Esophagus muscularis mucosa (tissue), 4 donors: ENCODE measurements at regions not wholly inside any gene's neighbourhood (a gene's known extent, or its start where the extent isn't known, plus 50 kb on each side); places are given as distances from the start of the nearest gene placed in this dataset.

ENCODE experiments used
- DNase-seq: peaks from one replicate; pipeline ENCODE4 v3.0.0-alpha.2; 2017; ENCODE audit errors: extremely low spot score
- H3K27ac ChIP-seq, 4 donors: fragments of 200-600 bp; sonication (generic); replicated peaks in 1 of 4; 1 replicate in 3 of 4; 2 replicates in 1 of 4; pipeline ENCODE4 v1.5.1; 2016 to 2019; ENCODE audit warnings: mild to moderate bottlenecking in 1 of 4
- H3K27me3 ChIP-seq, 4 donors: fragments of 200-600 bp; sonication (generic); one replicate each; pipeline versions ENCODE4 v1.5.1 to v1.6.0; 2016 to 2019
- H3K36me3 ChIP-seq, 4 donors: fragments of 200-600 bp; sonication (generic); one replicate each; pipeline ENCODE4 v1.5.1; 2016 to 2019
- H3K4me1 ChIP-seq, 4 donors: fragments of 200-600 bp; sonication (generic); one replicate each; pipeline ENCODE4 v1.5.1; 2016 to 2019
- H3K4me3 ChIP-seq, 4 donors: fragments of 200-600 bp; sonication (generic); 1 replicate in 2 of 4; 2 replicates in 2 of 4; pipeline ENCODE4 v1.5.1; 2016 to 2019; ENCODE audit warnings: mild to moderate bottlenecking in 4 of 4, moderate library complexity in 1 of 4
- H3K9me3 ChIP-seq, 4 donors: fragments of 200-600 bp; sonication (generic); 1 replicate in 3 of 4; 2 replicates in 1 of 4; pipeline ENCODE4 v1.5.1; 2016 to 2019
- EP300 ChIP-seq: sonication (generic); formaldehyde crosslinking; IDR thresholded peaks from one replicate; pipeline ENCODE4 v1.6.1; 2017; ENCODE audit warnings: antibody characterized with exemption
- POLR2A ChIP-seq: fragments of 450-650 bp; IDR thresholded peaks from one replicate; pipeline ENCODE4 v1.6.1; 2017; ENCODE audit warnings: antibody characterized with exemption, moderate library complexity, mild to moderate bottlenecking, low read depth
- POLR2AphosphoS5 ChIP-seq, 2 donors: sonication (generic); formaldehyde crosslinking; IDR thresholded peaks; one replicate each; pipeline ENCODE4 v1.6.1; 2017; ENCODE audit warnings: antibody characterized with exemption in 2 of 2
- WGBS: methylation state at CpG from one replicate; pipeline ENCODE4 v1.1.5; 2018; 5-methylcytosine and 5-hydroxymethylcytosine counted together
- intact Hi-C: fragments of 100-400 bp; cut with DNase I; formaldehyde crosslinking; loops from one replicate; pipeline ENCODE4 v1.15.1; 2023
- TF ChIP-seq, protein P1 (sequence below), 3 experiments: fragments of 200-600 bp in 2 of 3; fragments of 450-650 bp in 1 of 3; sonication (generic) in 2 of 3; IDR thresholded peaks; one replicate each; pipeline ENCODE4 v1.5.1; 2017 to 2019; ENCODE audit warnings: antibody characterized with exemption in 3 of 3, mild to moderate bottlenecking in 2 of 3, moderate library complexity in 1 of 3

DNA sequence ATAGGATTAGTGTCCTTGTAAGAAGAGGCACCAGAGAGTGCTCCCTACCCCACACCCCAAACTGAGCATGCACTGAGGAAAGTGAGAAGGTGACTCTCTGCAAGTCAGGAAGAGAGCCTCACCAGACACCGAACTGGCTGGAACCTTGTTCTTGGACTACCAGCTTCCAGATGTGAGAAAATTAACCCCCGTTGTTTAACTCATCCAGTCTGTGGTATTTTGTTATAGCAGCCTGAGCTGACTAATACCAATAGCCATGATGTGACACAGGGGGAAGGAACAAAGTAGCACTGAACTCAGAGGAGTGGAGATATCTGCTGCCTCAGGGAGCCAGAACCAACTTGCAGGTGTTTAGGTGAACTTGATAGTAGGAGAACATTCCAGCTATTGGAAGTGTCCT, 415.2 kb upstream of the ZMIZ1 start:
- Histone ChIP-seq H3K9me3 (no peaks in the 10 kb centered on the region), H3K27ac (no peak overlapping the region), H3K4me1 (peaks cover 0 to 23% (median 14%) of the 10 kb centered on the region in 4 donors), H3K27me3 (no peaks in the 10 kb centered on the region), H3K4me3 (no peak overlapping the region), H3K36me3 (no peaks in the 10 kb centered on the region)
- TF ChIP-seq, protein P1, sequence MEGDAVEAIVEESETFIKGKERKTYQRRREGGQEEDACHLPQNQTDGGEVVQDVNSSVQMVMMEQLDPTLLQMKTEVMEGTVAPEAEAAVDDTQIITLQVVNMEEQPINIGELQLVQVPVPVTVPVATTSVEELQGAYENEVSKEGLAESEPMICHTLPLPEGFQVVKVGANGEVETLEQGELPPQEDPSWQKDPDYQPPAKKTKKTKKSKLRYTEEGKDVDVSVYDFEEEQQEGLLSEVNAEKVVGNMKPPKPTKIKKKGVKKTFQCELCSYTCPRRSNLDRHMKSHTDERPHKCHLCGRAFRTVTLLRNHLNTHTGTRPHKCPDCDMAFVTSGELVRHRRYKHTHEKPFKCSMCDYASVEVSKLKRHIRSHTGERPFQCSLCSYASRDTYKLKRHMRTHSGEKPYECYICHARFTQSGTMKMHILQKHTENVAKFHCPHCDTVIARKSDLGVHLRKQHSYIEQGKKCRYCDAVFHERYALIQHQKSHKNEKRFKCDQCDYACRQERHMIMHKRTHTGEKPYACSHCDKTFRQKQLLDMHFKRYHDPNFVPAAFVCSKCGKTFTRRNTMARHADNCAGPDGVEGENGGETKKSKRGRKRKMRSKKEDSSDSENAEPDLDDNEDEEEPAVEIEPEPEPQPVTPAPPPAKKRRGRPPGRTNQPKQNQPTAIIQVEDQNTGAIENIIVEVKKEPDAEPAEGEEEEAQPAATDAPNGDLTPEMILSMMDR (IDR thresholded peaks at IDR 0.05): no peak
- TF ChIP-seq EP300: no peak
- no peak for TF ChIP-seq POLR2A
- TF ChIP-seq POLR2AphosphoS5 (IDR thresholded peaks at IDR 0.05): no peak
- 90% methylated on average over 2 of the region's 2 CpGs for WGBS
- intact Hi-C loops: no loop called here
- no peak for DNase-seq

DNA sequence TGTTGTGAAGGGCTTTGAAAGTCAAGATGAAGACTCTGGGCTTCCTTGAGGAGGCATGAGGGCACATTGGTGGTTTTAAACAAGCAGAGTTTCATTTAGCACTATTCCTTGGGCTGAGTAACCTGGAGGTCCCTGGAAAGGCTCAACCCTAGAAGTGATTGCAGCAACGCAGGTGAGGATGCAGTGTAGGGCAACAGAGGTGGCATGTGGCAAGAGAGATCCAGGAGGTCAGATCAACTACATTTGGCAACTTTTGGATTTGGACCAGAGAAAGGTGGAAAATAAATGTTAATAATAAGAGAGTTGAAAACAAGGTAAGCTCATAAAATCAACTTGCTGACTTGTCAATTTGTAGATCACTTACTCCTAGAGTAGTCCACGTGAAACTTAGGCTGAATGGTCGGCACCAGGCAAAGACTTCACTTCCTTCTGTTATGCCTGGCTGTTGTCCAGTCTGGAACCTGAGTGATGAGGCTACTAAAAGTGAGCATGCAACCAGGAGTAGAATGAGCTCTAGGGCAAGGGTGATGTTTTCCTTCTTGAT, 414.6 kb upstream of the ZMIZ1 start:
- DNase-seq: no peak
- Histone ChIP-seq H3K27ac (no peak overlapping the region), H3K4me3 (no peak overlapping the region), H3K4me1 (peaks cover 0 to 23% (median 14%) of the 10 kb centered on the region in 4 donors), H3K9me3 (no peaks in the 10 kb centered on the region), H3K36me3 (no peaks in the 10 kb centered on the region), H3K27me3 (no peaks in the 10 kb centered on the region)
- intact Hi-C loops: no loop called here
- TF ChIP-seq EP300 (no peak), POLR2A (no peak), POLR2AphosphoS5 (IDR thresholded peaks at IDR 0.05) (no peak)
- TF ChIP-seq, protein P1 (IDR thresholded peaks at IDR 0.05): no peak
- WGBS: 74% methylated on average over 3 of the region's 3 CpGs

DNA sequence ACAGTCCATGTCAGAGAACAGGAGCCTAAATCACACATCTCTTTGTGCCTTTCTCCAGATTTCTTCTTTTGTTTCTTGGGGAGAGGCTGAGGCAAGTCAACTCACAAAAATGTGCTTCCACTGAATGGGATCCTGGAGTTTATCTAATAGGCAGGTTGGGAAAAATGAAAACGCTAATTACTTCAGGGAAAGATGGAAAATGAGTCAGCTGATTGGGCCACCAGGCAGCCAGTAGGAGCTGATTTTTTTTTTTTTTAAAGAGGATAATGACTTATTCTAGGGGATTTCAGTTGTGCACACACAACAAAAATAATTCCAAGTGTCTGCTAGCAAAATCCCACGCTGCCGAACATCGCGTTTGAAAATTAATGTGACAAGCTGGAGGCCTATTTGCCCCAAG, 412.8 kb upstream of the ZMIZ1 start:
- H3K27me3 ChIP-seq: no peaks in the 10 kb centered on the region
- H3K27ac ChIP-seq: no peak overlapping the region
- WGBS: 86% methylated on average over 5 of the region's 5 CpGs
- TF ChIP-seq POLR2AphosphoS5 (IDR thresholded peaks at IDR 0.05) (no peak), EP300 (no peak), POLR2A (no peak)
- TF ChIP-seq, protein P1 (IDR thresholded peaks at IDR 0.05): no peak
- no peak overlapping the region for H3K4me3 ChIP-seq
- peaks cover 0 to 27% (median 12%) of the 10 kb centered on the region in 4 donors for H3K4me1 ChIP-seq
- no peaks in the 10 kb centered on the region for H3K36me3 ChIP-seq
- intact Hi-C loops: loop anchor here (5.0 kb wide), 2 partner anchors 349 to 444 kb away; no protein-coding TSS in a partner anchor
- H3K9me3 ChIP-seq: no peaks in the 10 kb centered on the region
- no peak for DNase-seq

DNA sequence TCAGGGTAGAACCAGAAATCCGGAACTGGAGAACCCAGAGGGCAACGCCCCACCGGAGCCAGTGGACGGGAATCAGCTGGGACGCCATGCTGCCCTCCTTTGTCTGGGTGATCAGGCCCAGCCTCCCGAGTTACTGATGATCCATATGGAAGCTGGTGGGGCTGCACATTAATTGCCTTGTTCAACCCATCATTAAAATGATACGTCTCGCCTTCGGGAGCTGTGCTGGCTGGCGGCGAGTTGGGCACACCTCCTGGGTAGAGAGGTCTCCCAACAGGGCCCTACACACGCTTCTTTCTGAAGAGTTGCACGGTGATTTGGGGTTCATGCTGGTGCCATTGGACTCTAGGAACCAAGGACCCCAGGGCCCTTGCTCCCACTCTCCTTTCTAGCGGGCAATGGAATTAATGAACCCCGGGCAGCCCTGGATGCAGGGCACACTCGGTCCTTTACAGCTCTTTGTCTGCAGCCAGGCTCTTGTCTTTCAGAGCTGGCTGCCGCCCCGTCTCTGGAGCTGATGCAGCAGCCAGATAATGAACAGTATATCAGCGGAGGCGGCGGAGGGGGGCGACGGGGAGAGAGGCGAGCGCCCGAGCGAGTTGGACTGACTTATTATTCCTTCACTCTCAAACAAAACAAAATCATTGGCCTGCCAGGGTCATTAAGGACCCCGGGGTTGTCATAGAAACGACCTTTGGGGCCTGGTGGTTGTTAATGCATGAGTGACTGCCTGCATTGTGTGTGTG, 412.2 kb upstream of the ZMIZ1 start:
- peak overlapping the region in 2 of 4 donors; percentile 23 to 58 for H3K27ac ChIP-seq
- DNase-seq: no peak

More for the DNA sequence above, 412.2 kb upstream of the ZMIZ1 start:
- H3K4me1 ChIP-seq: peaks cover 0 to 30% (median 13%) of the 10 kb centered on the region in 4 donors
- H3K36me3 ChIP-seq: no peaks in the 10 kb centered on the region
- intact Hi-C loops: loop anchor here (5.0 kb wide), 2 partner anchors 349 to 444 kb away; no protein-coding TSS in a partner anchor
- no peaks in the 10 kb centered on the region for H3K27me3 ChIP-seq
- 66% methylated on average over 19 of the region's 29 CpGs for WGBS
- TF ChIP-seq POLR2AphosphoS5 (IDR thresholded peaks at IDR 0.05): no peak
- no peak for TF ChIP-seq EP300
- TF ChIP-seq, protein P1 (IDR thresholded peaks at IDR 0.05): no peak
- no peak for TF ChIP-seq POLR2A
- H3K4me3 ChIP-seq: no peak overlapping the region
- no peaks in the 10 kb centered on the region for H3K9me3 ChIP-seq
